ENCODE measurements at regions not wholly inside any gene's neighbourhood (a gene's known extent, or its start where the extent isn't known, plus 50 kb on each side); places are given as distances from the start of the nearest gene placed in this dataset.

DNA sequence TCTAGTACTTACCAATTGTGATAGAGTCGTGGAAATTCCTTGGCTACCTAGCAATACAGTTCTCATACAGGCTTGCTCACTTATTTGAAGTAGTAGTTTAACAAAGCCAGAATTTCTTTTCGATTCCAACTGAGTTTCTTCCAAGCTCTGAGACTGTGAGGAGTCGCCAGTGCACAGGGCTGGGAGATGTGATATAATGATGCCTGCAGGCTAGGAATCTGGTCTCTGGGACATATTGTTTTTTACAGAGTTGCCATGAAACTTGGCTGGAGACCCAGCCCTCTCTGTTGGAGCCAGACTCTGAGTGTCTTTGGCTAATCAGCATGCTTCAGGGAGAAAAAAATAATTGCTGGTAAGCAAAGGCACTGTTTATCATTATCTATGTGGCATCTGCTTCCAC is 698.8 kb upstream of the GOT2 start:
- TF ChIP-seq FOXJ3 (CRISPR knock-in tag; IDR thresholded peaks at IDR 0.05): no peak
- TF ChIP-seq BDP1 (IDR thresholded peaks at IDR 0.05; ENCODE audit: insufficient read depth, insufficient read length): no peak
